HG03108 (cell line): ENCODE measurements at regions not wholly inside any gene's neighbourhood (a gene's known extent, or its start where the extent isn't known, plus 50 kb on each side); places are given as distances from the start of the nearest gene placed in this dataset.
"Not testable (repeated sequence)": the region's sequence is repeated elsewhere in the genome, so short reads cannot be mapped to it uniquely, and the experiment has no call there.

Experiments
- ATAC-seq: cut with Tn5 transposase; IDR thresholded peaks from one replicate; pipeline ENCODE4 v1.9.1; 2021; ENCODE audit warnings: moderate library complexity; ENCODE audit not compliant: unreplicated experiment

DNA sequence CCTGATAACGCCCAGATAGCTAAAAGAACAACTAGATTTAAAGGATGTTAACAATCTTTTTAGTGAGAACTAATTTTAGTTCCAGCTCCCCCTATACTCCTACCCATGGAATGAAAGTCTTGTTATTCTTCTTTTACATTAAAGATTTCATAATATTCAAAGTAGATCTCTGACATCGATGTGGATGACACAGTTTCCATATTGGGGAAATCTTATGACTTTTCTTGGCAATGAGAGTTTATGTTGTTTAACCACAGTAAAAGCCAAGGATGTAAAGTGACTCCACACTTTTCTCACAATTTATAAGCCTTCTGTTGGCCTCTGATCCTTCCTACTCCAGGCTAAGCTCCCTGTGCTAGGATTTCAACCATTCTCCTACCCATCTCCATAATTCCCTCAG lies 332.6 kb upstream of the KCNMB2 start:
- ATAC-seq: no peak

DNA sequence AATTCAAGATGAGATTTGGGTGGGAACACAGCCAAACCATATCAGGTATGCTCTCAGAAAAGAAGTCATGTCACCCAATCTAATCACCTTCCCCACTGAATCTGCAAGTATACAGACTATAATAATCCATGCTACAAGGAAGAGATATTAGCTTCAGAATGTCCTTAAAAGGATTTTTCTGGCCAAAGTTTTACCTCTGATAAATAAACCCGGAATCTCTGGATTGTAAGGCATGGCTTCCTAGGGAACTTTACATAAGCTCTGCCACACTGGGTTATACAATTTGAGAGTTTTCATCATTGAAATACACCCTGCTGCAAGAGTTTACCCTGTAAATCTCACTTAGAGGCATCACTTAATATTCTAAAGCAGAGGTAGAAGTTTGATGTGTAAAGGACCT lies 330.5 kb upstream of the KCNMB2 start:
- ATAC-seq: no peak

DNA sequence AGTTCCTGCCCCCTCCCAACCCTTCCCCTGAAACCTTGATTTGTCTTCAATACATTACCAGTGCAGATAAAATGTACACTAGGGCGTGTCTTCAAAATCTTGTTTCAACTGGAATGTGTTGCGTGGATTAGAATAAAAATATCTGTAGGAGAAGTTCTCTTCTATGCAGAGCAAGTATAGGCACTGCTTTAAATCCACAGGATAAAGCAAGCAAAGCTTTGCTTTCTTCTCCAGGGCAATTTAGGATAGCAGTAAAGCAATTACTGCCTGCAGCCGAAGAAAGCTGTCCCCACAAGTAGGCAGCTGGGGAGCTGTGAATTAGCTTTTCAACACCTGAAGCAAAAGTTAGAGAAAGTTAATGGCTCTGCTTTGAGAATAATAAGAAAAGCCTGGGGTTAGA lies 329.7 kb upstream of the KCNMB2 start:
- ATAC-seq: no peak

DNA sequence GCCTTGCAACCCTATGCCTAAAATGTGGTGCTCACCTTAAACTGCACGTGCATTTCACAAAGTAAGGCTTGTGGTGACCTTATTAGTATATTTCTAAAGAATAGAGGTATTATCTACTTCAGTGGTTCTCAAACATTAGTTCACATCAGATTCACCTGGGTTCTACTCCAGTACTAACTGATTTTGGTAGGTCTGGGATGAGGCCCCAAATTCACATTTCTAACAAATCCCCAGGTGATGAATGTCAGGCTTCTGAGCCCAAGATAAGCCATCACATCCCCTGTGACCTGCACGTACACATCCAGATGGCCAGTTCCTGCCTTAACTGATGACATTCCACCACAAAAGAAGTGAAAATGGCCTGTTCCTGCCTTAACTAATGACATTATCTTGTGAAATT lies 329.1 kb upstream of the KCNMB2 start:
- not testable (repeated sequence) for ATAC-seq

DNA sequence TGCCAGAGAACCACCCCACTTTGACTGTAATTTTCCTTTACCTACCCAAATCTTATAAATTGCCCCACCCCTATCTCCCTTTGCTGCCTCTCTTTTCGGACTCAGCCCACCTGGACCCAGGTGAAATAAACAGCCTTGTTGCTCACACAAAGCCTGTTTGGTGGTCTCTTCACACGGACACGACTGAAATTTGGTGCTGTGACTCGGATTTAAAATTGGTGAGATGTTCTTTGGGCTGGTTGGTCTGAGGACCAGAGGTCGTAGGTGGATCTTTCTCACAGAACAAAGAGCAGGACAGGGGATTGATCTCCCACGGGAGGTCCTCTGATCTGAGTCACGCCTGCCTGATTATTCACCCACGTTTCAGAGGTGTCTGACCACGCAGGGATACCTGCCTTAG lies 328.6 kb upstream of the KCNMB2 start:
- ATAC-seq: not testable (repeated sequence)

DNA sequence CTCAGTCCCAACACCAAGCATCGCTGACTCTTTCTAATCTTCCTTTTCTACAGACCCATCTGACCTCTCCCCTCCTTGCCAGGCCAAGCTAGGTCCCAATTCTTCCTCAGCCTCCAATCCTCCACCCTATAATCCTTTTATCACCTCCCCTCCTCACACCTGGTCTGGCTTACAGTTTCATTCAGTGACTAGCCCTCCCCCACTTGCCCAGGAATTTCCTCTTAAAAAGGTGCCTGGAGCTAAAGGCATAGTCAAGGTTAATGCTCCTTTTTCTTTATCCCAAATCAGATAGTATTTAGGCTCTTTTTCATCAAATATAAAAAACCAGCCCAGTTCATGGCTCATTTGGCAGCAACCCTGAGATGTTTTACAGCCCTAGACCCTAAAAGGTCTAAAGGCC lies 327.1 kb upstream of the KCNMB2 start:
- not testable (repeated sequence) for ATAC-seq

DNA sequence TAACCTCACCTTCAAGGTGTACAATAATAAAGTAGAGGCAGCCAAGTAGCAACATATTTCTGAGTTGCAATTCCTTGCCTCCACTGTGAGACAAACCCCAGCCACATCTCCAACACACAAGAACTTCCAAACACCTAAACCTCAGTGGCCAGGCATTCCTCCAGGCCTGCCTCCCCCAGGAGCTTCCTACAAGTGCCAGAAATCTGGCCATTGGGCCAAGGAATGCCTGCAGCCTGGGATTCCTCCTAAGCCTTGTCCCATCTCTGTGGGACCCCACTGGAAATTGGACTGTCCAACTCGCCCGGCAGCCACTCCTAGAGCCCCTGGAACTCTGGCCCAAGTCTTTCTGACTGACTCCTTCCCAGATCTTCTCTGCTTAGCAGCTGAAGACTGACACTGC lies 326.6 kb upstream of the KCNMB2 start:
- not testable (repeated sequence) for ATAC-seq

DNA sequence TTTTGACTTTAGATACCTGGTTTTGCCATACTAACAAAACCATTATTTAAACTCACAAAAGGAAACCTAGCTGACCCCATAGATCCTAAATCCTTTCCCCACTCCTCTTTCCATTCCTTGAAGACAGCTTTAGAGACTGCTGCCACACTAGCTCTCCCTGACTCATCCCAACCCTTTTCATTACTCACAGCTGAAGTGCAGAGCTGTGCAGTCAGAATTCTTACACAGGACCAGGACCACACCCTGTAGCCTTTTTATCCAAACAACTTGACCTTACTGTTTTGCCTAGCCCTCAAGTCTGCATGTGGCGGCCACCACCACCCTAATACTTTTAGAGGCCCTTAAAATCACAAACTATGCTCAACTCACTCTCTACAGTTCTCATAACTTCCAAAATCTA lies 325.1 kb upstream of the KCNMB2 start:
- ATAC-seq: not testable (repeated sequence)

DNA sequence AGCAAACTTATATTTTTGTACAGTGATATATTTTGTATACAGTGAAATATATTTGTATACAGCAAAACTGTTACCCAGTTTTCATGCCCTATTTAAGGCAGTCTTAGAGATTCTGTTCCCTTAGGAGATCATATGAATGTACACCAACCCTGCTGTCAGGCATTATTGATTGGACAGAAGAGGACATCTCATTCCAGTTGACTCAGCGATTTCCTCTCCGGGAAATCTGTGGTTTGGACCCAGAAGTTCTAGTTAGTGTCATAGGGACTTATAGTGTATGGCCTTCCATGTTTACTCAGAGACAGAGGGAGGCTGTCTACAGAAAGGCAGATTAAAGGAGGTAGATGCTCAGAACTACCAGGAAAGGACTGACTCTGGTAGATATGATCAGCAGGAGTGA lies 318.8 kb upstream of the KCNMB2 start:
- no peak for ATAC-seq

DNA sequence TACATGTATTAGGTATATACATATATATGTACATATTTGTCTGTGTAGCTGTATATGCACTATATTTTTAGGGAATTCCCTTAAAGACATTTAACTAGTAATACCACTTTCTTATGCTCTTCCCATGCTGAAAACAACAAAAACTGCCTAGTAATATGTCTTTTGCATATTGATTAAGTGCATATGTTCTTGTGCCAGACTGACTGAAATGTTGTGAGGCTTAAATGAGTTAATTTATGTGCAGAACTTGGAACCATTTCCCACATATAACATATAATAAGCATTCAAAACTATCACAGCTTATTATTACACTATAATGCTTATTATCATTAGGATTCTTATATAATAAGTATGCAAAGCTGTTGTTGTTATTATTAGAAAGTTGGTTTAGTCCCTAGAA lies 318.0 kb upstream of the KCNMB2 start:
- no peak for ATAC-seq

DNA sequence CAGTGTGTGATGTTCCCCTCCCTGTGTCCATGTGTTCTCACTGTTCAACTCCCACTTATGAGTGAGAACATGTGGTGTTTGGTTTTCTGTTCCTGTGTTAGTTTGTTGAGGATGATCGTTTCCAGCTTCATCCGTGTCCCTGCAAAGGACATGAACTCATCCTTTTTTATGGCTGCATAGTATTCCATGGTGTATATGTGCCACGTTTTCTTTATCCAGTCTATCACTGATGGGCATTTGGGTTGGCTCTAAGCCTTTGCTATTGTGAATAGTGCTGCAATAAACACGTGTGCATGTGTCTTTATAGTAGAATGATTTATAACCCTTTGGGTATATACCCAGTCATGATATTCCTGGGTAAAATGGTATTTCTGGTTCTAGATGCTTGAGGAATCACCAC lies 316.6 kb upstream of the KCNMB2 start:
- ATAC-seq: not testable (repeated sequence)

DNA sequence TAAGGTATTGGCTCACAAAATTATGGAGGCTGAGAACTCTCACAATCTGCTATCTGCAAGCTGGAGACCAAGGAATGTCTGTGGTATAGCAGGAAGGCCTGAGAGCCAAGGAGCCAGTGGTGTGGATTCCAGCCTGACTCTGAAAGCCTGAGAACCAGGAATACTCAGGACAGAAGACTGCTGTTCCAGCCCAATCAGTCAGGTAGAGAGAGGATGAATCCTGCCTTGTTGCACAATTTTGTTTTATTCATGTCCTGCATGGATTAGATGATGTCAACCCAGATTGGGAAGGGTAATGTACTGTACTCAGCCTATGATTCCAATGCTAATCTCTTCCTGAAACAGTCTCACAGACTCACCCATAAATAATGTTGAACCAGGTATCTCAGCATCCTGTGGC lies 312.4 kb upstream of the KCNMB2 start:
- ATAC-seq: no peak

DNA sequence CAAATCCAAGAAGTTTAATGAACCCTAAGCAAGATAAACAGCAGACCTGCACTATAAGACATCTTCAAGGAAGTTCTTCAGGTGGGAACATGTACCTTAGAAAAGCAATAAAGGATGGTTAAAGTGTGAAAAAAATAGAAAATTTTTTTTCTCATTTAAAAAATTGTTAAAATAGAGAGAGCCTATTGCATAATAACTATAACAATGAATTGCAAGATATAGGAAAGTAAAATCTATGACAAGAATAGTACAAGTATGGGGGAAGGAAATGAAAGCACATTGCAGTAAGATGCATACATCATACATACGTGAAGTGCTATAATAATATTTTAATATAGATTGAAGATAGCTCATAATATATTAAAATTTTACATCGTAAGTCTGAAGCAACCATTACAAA lies 310.1 kb upstream of the KCNMB2 start:
- ATAC-seq: no peak

DNA sequence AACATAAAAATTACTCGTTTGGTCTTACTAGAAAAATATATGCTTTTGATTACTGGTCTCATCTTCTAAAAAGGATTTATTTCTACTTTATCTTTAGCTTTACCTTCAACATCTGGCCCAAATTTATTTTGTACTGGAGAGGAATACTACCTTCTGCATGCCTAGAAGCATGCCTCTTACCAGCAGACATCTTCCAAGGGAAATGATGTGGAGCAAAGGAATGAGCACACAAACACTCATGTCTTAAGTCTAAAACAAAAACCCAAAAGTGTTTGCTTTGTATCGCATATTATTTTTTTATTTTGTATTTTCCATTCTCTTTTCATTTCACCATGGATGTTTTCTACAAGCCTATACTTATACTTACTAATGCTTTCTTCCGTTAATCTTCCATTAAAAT lies 304.6 kb upstream of the KCNMB2 start:
- no peak for ATAC-seq

DNA sequence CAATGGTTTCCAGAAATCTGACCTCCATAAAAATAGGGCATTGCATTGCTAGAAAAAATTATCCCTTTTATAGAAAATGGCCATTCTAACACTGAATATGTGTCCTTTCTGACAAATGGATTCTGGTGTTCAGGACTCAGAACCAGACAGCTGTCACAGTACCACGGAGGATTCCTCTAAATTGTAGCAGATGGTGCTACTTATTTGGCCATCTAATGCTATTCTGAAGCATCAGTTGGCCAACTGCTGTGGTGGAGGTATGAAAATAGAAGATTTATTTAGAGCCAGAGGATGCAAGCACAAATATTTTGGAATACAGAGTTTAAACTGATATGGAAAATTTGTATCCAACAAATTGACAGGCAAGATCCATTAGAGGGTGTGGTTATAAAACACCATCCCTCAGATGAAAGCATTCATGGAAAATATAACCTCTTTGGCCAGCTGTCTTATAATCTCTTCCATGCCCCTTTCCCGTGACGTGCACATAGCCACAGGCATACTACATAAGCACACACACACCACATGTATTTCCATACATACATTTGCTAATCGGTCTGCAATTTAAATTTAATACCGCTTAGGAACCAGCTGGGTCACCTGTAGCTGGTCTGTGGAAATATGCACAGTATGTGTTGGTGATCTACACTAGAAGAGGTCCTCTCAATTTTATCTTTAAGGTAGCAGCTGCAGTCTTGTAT lies 302.7 kb upstream of the KCNMB2 start:
- ATAC-seq: no peak

DNA sequence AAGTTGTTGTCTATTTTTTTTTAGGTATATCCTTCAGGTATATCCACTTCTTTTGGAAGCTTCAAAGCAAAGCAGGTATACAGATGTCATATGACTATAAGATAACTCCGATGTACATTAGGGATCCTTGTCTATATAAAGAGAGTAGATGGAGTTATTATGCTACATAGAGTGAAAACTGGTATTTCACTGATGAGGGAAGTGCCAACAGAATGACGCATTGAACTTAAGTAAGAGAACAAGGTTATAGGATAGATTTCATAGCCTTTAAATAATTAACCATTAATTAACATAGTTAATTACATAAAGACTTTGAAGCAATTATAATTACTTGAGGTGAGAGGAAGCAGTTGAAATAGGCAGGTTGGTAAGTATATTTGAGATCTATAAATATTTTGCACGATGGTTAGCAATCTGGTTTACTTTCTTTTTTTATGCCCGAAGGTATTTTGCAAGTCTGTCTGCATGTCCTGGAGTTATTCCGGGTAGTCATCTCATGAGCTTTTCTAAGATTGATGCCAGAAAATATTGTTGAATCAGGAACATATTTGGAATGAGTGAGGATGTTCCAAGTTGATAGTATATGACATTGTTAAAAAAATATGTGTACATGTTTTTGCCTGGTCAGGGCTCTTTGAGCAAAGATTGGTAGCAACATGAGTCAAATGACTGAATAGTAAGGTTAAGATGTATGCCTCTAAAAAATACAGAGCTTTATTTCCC lies 299.5 kb upstream of the KCNMB2 start:
- no peak for ATAC-seq

DNA sequence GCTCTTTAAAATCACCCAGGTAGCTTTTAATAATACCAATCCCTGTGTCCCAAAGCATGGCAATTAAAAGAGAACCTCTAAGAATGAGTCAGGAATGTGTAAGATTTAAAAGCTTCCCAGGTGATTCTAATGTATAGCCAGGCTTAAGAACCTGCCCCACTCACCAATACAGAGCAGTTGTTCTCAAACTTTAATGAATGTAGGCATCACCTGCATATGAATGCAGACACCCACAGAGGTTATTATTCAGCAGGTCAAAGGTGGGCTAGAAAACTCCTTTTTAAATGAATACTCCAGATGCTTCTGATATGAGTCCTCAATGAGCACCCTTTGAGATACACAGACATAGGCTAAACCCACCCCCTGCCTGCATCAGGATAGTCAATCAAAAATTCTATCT lies 298.1 kb upstream of the KCNMB2 start:
- ATAC-seq: no peak

DNA sequence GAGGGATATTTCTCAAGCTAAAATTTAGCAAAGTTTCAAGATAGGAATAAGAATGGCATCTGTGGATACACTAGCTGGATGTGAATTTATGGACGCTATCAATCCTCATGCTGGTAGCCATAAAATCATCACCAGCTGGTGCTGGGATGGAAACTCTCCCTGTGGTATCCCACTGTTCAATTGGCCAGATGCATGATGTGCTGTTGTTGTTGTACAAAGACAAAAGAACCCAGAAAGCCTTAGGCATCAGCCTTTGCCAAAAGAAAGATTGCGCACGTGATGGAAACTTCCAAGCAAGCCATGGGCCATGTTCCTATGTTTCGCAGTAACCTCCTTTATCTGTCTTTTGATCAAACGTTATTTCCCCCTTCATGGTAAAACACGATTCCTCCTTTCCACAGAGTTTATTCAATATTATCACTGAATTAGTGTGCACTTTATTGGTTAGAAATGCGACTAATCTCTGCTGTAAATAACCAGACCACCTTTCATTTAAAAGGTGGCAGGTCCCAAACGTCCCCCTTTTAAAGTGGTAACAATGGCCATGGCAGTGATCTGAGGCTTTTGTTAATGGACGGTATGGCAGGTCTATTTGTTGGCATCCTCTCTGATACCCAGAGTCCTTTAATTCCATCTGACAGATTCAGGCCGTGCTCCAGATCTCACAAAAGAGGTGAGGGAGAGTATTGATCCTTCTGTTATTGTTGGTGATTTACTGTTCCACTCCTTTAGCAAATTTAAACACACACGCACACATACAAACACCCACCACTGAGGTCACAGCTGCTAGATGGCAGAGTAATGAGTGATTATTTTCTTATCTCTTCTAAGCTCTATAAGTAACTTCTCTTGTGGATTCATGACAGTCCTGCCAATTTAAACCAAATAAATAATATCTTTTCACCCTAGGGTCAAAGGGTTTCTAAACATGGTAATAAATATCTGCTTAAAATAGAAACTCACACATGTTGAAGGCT lies 291.2 kb upstream of the KCNMB2 start:
- no peak for ATAC-seq

DNA sequence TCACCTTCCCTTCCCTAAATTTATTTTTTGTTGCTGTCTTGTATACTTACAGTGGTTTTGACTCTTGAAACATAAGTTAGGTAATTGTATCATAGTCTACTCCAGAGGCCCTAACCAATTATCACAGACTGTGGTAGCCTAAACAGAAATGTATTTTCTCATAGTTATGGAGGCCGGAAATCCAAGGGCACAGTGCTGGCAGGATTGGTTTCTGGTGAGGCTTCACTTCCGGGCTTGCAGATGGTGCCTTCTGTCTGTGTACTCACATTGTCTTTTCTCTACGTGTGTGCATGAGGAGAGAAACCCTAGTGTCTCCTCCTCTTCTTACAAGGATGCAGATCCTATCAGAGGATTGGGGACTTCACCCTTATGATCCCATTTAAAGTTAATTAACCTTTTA lies 290.2 kb upstream of the KCNMB2 start:
- ATAC-seq: no peak

DNA sequence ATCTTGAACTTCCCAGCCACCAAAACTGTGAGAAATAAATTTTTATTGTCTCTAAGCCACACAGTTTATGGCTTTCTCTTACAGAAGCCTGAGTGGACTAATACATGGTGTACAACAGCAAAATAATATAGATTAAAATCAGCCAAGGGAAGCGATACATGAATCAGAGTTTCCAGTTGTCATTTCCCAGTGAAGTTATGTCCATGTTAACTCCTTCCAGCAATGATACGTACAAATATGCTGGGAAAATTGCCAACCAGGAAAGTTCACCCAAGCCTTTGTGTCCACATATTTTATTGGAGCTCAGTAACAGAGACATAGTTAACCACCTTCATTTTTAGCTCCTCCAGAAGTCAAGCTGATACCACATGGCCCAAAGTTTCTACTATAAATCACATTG lies 280.9 kb upstream of the KCNMB2 start:
- ATAC-seq: no peak

DNA sequence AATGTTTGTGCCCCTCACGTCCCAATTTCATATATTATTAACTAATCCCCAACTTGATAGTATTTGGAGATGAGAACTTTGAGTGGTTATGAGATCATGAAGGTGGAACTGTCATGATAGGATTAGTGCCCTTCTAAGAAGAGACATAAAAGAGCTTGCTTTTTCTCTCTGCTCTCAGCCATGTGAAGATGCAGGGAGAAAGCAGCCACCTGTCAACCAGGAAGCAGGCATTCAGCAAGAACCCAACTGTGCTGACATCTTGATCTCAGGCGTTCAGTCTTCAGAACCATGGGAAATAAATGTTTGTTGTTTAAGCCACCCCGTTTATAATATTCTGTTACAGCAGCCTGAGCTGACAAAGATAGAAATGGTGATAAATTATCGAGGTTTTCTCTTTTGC lies 278.7 kb upstream of the KCNMB2 start:
- no peak for ATAC-seq

DNA sequence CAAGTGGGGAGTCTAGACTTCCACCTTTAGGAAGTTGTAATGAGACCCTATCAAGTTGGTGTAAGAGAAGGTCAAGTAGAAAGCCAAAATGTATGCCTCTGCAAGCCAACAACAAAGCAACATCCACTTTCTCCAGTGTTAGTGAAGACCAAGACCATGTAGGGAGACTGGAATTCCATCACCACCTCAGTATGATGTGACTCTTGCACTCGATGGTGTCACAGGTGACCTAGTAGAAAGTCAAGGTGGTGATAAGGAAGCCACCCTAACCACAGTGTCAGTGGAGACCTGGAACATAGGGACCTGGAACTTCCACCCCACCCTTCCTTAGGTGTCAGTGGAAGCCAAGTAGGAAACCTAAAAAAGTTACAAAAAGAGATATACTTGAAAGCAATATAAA lies 278.1 kb upstream of the KCNMB2 start:
- no peak for ATAC-seq
